Activated B cell treated with CpG ODN at 0.5 μM for 24 hours (primary cell): ENCODE measurements at regions not wholly inside any gene's neighbourhood (a gene's known extent, or its start where the extent isn't known, plus 50 kb on each side); places are given as distances from the start of the nearest gene placed in this dataset.

Experiments used
- ATAC-seq: fragments of 200-7000 bp; cut with Tn5 transposase; one replicate; pipeline ENCODE4 v1.10.0; 2021; ENCODE audit warnings: low read depth, mild to moderate bottlenecking, moderate library complexity
- CTCF ChIA-PET: fragments of 350-600 bp; sonication (Branson Sonifier 250); formaldehyde crosslinking; loops from one replicate; lab custom pipeline; 2021; ENCODE audit warnings: antibody characterized with exemption; lab: Charles Lee
- POLR2A ChIA-PET: fragments of 350-600 bp; sonication (Branson Sonifier 250); formaldehyde crosslinking; loops from one replicate; lab custom pipeline; 2021; ENCODE audit warnings: antibody characterized with exemption; lab: Charles Lee
- DNase-seq: peaks from one replicate; pipeline ENCODE4 v3.0.0; 2022
- H3K27ac Mint-ChIP-seq: one replicate; pipeline ENCODE4 v1.8.0; 2020; ENCODE audit warnings: mixed read lengths
- H3K27me3 Mint-ChIP-seq: one replicate; pipeline ENCODE4 v1.8.0; 2021; ENCODE audit warnings: mixed read lengths
- H3K36me3 Mint-ChIP-seq: one replicate; pipeline ENCODE4 v1.8.0; 2021; ENCODE audit warnings: low read depth, mixed read lengths
- H3K4me1 Mint-ChIP-seq: one replicate; pipeline ENCODE4 v1.8.0; 2021; ENCODE audit warnings: mixed read lengths
- H3K4me3 Mint-ChIP-seq: one replicate; pipeline ENCODE4 v1.8.0; 2020; ENCODE audit warnings: mild to moderate bottlenecking, mixed read lengths
- H3K9me3 Mint-ChIP-seq: one replicate; pipeline ENCODE4 v1.8.0; 2020; ENCODE audit warnings: mixed read lengths
- CTCF ChIP-seq: fragments of 200-600 bp; IDR thresholded peaks from one replicate; pipeline ENCODE4 v1.8.0; 2022; ENCODE audit warnings: antibody characterized with exemption, mild to moderate bottlenecking
- intact Hi-C: fragments of 100-400 bp; cut with micrococcal nuclease; formaldehyde crosslinking; loops from one replicate; pipeline ENCODE4 v1.15.1; 2024

GRCh38 chr1:199197695-199198094 lies 558.9 kb downstream of the PTPRC start:
- Mint-ChIP-seq H3K36me3 (no peaks in the 10 kb centered on the region), H3K27ac (no peak overlapping the region)
- CTCF ChIA-PET = no interaction called here

GRCh38 chr1:199202331-199202730 lies 563.5 kb downstream of the PTPRC start:
- no peak for TF ChIP-seq CTCF
- ATAC-seq (no peak), DNase-seq (no peak)
- Mint-ChIP-seq H3K4me1 (peaks cover 8% of the 10 kb centered on the region), H3K27ac (no peak overlapping the region), H3K9me3 (peaks cover 2% of the 10 kb centered on the region), H3K36me3 (no peaks in the 10 kb centered on the region), H3K27me3 (peaks cover 3% of the 10 kb centered on the region), H3K4me3 (no peak overlapping the region)
- intact Hi-C loops = no loop called here
- ChIA-PET POLR2A (no interaction called here), CTCF (no interaction called here)

More at GRCh38 chr1:199197695-199198094, 558.9 kb downstream of the PTPRC start:
- Mint-ChIP-seq H3K9me3 (peaks cover 2% of the 10 kb centered on the region), H3K4me3 (no peak overlapping the region), H3K4me1 (peaks cover 6% of the 10 kb centered on the region), H3K27me3 (peaks cover 3% of the 10 kb centered on the region)
- DNase-seq (no peak), ATAC-seq (no peak)
- intact Hi-C loops = no loop called here
- no peak for TF ChIP-seq CTCF
- POLR2A ChIA-PET = no interaction called here

GRCh38 chr1:199204231-199204630 lies 565.4 kb downstream of the PTPRC start:
- TF ChIP-seq CTCF = no peak
- ATAC-seq (no peak), DNase-seq (no peak)
- ChIA-PET CTCF (no interaction called here), POLR2A (no interaction called here)
- H3K27ac Mint-ChIP-seq = no peak overlapping the region
- no peak overlapping the region for H3K4me3 Mint-ChIP-seq
- peaks cover 3% of the 10 kb centered on the region for H3K27me3 Mint-ChIP-seq
- intact Hi-C loops = no loop called here
- H3K9me3 Mint-ChIP-seq = no peaks in the 10 kb centered on the region
- H3K4me1 Mint-ChIP-seq = peaks cover 8% of the 10 kb centered on the region
- no peaks in the 10 kb centered on the region for H3K36me3 Mint-ChIP-seq

- CTCF ChIA-PET = no interaction called here
- ATAC-seq (no peak), DNase-seq (no peak)
- H3K9me3 Mint-ChIP-seq = no peaks in the 10 kb centered on the region
- H3K27me3 Mint-ChIP-seq = no peaks in the 10 kb centered on the region
- no peak overlapping the region for H3K4me3 Mint-ChIP-seq
- H3K4me1 Mint-ChIP-seq = peaks cover 8% of the 10 kb centered on the region
- intact Hi-C loops = no loop called here
- TF ChIP-seq CTCF = no peak
- H3K36me3 Mint-ChIP-seq = no peaks in the 10 kb centered on the region
- H3K27ac Mint-ChIP-seq = no peak overlapping the region
- POLR2A ChIA-PET = no interaction called here
Observed at GRCh38 chr1:199205740-199206441, 567.1 kb downstream of the PTPRC start.

GRCh38 chr1:199208847-199209246 lies 570.0 kb downstream of the PTPRC start:
- Mint-ChIP-seq H3K4me1 (no peaks in the 10 kb centered on the region), H3K36me3 (no peaks in the 10 kb centered on the region), H3K27me3 (no peaks in the 10 kb centered on the region), H3K27ac (no peak overlapping the region), H3K9me3 (no peaks in the 10 kb centered on the region), H3K4me3 (no peak overlapping the region)
- ChIA-PET CTCF (interaction anchor here (0.9 kb wide), 1 partner anchor 26 kb away, joined by 5 read pairs; no protein-coding TSS in a partner anchor), POLR2A (no interaction called here)
- ATAC-seq (no peak), DNase-seq (no peak)
- intact Hi-C loops = no loop called here
- TF ChIP-seq CTCF = no peak
